SU-DHL-6 (cell line): ENCODE measurements at regions not wholly inside any gene's neighbourhood (a gene's known extent, or its start where the extent isn't known, plus 50 kb on each side); places are given as distances from the start of the nearest gene placed in this dataset.

Source experiments
- EZH2phosphoT487 ChIP-seq: fragments of 200-600 bp; sonication (generic), shearing (Covaris generic); conservative IDR thresholded peaks from 2 replicates; pipeline ENCODE4 v1.6.1; 2018; ENCODE audit warnings: mild to moderate bottlenecking, antibody characterized with exemption, low read length, moderate library complexity, mixed read lengths
- TF ChIP-seq, protein P1 (sequence below): fragments of 200-600 bp; sonication (generic); IDR thresholded peaks from one replicate; pipeline ENCODE4 v1.5.1; 2017; ENCODE audit warnings: antibody characterized with exemption, mild to moderate bottlenecking, low read length, moderate library complexity; ENCODE audit not compliant: insufficient read depth, poor library complexity, severe bottlenecking

DNA sequence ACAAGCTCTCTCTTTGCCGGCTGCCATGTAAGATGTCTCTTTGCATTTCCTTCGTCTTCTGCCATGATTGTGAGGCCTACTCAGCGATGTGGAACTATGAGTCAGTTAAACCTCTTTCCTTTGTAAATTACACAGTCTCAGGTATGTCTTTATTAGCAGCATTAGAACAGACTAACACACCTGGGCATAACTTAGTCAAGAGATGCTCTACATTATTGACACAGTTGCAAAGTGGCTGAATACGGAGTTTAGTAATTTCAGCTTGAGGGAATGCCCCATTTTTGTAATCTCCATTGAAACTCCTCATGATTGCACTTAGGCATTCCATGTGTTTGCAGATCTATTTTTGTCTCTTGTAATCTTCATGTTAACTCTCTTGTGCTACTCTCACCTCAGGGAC, 299.5 kb upstream of the HAND2 start:
- TF ChIP-seq, protein P1, sequence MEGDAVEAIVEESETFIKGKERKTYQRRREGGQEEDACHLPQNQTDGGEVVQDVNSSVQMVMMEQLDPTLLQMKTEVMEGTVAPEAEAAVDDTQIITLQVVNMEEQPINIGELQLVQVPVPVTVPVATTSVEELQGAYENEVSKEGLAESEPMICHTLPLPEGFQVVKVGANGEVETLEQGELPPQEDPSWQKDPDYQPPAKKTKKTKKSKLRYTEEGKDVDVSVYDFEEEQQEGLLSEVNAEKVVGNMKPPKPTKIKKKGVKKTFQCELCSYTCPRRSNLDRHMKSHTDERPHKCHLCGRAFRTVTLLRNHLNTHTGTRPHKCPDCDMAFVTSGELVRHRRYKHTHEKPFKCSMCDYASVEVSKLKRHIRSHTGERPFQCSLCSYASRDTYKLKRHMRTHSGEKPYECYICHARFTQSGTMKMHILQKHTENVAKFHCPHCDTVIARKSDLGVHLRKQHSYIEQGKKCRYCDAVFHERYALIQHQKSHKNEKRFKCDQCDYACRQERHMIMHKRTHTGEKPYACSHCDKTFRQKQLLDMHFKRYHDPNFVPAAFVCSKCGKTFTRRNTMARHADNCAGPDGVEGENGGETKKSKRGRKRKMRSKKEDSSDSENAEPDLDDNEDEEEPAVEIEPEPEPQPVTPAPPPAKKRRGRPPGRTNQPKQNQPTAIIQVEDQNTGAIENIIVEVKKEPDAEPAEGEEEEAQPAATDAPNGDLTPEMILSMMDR, result no peak
- no peak for TF ChIP-seq EZH2phosphoT487
